NCI-H1105 (cell line): ENCODE measurements at regions not wholly inside any gene's neighbourhood (a gene's known extent, or its start where the extent isn't known, plus 50 kb on each side); places are given as distances from the start of the nearest gene placed in this dataset.

ENCODE experiments used
- DNase-seq: peaks from one replicate; lab custom pipeline; 2025; lab: John Stamatoyannopoulos, UW

GRCh38 chr10:62880162-62880561, 64.0 kb upstream of the EGR2 start:
- no peak for DNase-seq

GRCh38 chr10:62873866-62874265, 57.7 kb upstream of the EGR2 start:
- no peak for DNase-seq

GRCh38 chr10:62870866-62871265, 54.7 kb upstream of the EGR2 start:
- DNase-seq: no peak

GRCh38 chr10:62869958-62870357, 53.8 kb upstream of the EGR2 start:
- DNase-seq: no peak

GRCh38 chr10:62866941-62867340, 50.8 kb upstream of the EGR2 start:
- no peak for DNase-seq

GRCh38 chr10:62866451-62866850, 50.3 kb upstream of the EGR2 start:
- no peak for DNase-seq
